OCI-LY1 (cell line): ENCODE measurements at regions not wholly inside any gene's neighbourhood (a gene's known extent, or its start where the extent isn't known, plus 50 kb on each side); places are given as distances from the start of the nearest gene placed in this dataset.

Experiments used
- H2AFZ ChIP-seq: fragments of 200-600 bp; sonication (generic), shearing (Covaris generic); 2 replicates; pipeline ENCODE4 v1.6.0; 2014; ENCODE audit warnings: antibody characterized with exemption, mild to moderate bottlenecking, low read length
- H3F3A ChIP-seq: fragments of 200-600 bp; sonication (generic), shearing (Covaris generic); 2 replicates; pipeline ENCODE4 v1.6.0; 2014; ENCODE audit warnings: mild to moderate bottlenecking, antibody characterized with exemption, low read length, moderate library complexity; ENCODE audit not compliant: insufficient read depth
- H3K27ac ChIP-seq: fragments of 200-600 bp; sonication (generic); 2 replicates; pipeline ENCODE4 v1.5.1; 2014; ENCODE audit warnings: low read length, mixed run types, mild to moderate bottlenecking, low read depth; ENCODE audit not compliant: poor library complexity, severe bottlenecking
- H3K27me3 ChIP-seq: fragments of 200-600 bp; sonication (generic); 2 replicates; pipeline ENCODE4 v1.6.0; 2014; ENCODE audit warnings: antibody characterized with exemption, mild to moderate bottlenecking, low read length, moderate library complexity; ENCODE audit not compliant: insufficient read depth
- H3K36me3 ChIP-seq: fragments of 200-600 bp; sonication (generic); 2 replicates; pipeline ENCODE4 v1.6.1; 2014; ENCODE audit warnings: mild to moderate bottlenecking, antibody characterized with exemption, low read length, moderate library complexity, mixed read lengths; ENCODE audit not compliant: insufficient read depth
- H3K4me1 ChIP-seq: fragments of 200-600 bp; sonication (generic); 2 replicates; pipeline ENCODE4 v1.5.1; 2014; ENCODE audit warnings: mild to moderate bottlenecking, low read length, moderate library complexity; ENCODE audit not compliant: insufficient read depth, severe bottlenecking
- H3K4me2 ChIP-seq: fragments of 200-600 bp; sonication (generic), shearing (Covaris generic); 2 replicates; pipeline ENCODE4 v1.6.1; 2014; ENCODE audit warnings: low read length
- H3K4me3 ChIP-seq: fragments of 200-600 bp; sonication (generic); 2 replicates; pipeline ENCODE4 v1.5.1; 2014; ENCODE audit warnings: low read length, low read depth, mild to moderate bottlenecking, mixed read lengths; ENCODE audit not compliant: poor library complexity, severe bottlenecking
- H3K79me2 ChIP-seq: fragments of 200-600 bp; shearing (Covaris generic); 2 replicates; pipeline ENCODE4 v1.6.1; 2016; ENCODE audit warnings: mixed run types, low read length, mixed read lengths; ENCODE audit not compliant: insufficient read depth
- H3K9ac ChIP-seq: fragments of 200-600 bp; sonication (generic), shearing (Covaris generic); 2 replicates; pipeline ENCODE4 v1.6.1; 2014; ENCODE audit warnings: mild to moderate bottlenecking, low read length, mixed read lengths
- H3K9me2 ChIP-seq: fragments of 200-600 bp; sonication (generic), shearing (Covaris generic); 2 replicates; pipeline ENCODE4 v1.6.1; 2014; ENCODE audit warnings: low read depth, mild to moderate bottlenecking, low read length, mixed read lengths
- H3K9me3 ChIP-seq: fragments of 200-600 bp; shearing (Covaris generic); 2 replicates; pipeline ENCODE4 v1.6.1; 2014; ENCODE audit warnings: low read length, mixed read lengths
- H4K20me1 ChIP-seq: fragments of 200-600 bp; sonication (generic), shearing (Covaris generic); 2 replicates; pipeline ENCODE4 v1.6.0; 2016; ENCODE audit warnings: mild to moderate bottlenecking, low read length; ENCODE audit not compliant: insufficient read depth
- CTCF ChIP-seq: fragments of 200-600 bp; sonication (generic), shearing (Covaris generic); IDR thresholded peaks from 2 replicates; pipeline ENCODE4 v1.5.1; 2017; ENCODE audit warnings: mild to moderate bottlenecking, antibody characterized with exemption, low read length, moderate library complexity, mixed read lengths
- EZH2 ChIP-seq: fragments of 200-600 bp; sonication (generic), shearing (Covaris generic); IDR thresholded peaks from 2 replicates; pipeline ENCODE4 v1.8.0; 2017; ENCODE audit warnings: borderline replicate concordance, mixed run types, mild to moderate bottlenecking, antibody characterized with exemption, low read length, moderate library complexity, mixed read lengths

- Histone ChIP-seq H3K4me3 (no peak overlapping the region), H3K36me3 (no peaks in the 10 kb centered on the region), H3K9me3 (no peaks in the 10 kb centered on the region), H3K9me2 (no peaks in the 10 kb centered on the region), H3K27me3 (no peaks in the 10 kb centered on the region), H3K4me2 (no peak overlapping the region), H3K27ac (no peak overlapping the region), H4K20me1 (no peaks in the 10 kb centered on the region), H3K4me1 (no peaks in the 10 kb centered on the region), H2AFZ (no peak overlapping the region), H3F3A (no peaks in the 10 kb centered on the region), H3K9ac (no peak overlapping the region), H3K79me2 (no peaks in the 10 kb centered on the region)
- TF ChIP-seq EZH2 (no peak), CTCF (peak; percentile 32)
Observed at GRCh38 chr12:107917912-107918800, 143.7 kb downstream of the ASCL4 start.

- Histone ChIP-seq H3K36me3 (no peaks in the 10 kb centered on the region), H3K79me2 (no peaks in the 10 kb centered on the region), H3K4me3 (no peak overlapping the region), H2AFZ (no peak overlapping the region), H3K9me3 (no peaks in the 10 kb centered on the region), H3K9me2 (no peaks in the 10 kb centered on the region), H3F3A (no peaks in the 10 kb centered on the region), H4K20me1 (no peaks in the 10 kb centered on the region), H3K27ac (no peak overlapping the region), H3K4me2 (no peak overlapping the region), H3K9ac (no peak overlapping the region), H3K4me1 (no peaks in the 10 kb centered on the region), H3K27me3 (no peaks in the 10 kb centered on the region)
- no peak for TF ChIP-seq EZH2
Observed at GRCh38 chr12:107921062-107921461, 146.6 kb downstream of the ASCL4 start.

- Histone ChIP-seq H3K36me3 (no peaks in the 10 kb centered on the region), H3K4me2 (no peak overlapping the region), H3F3A (no peaks in the 10 kb centered on the region), H3K27me3 (no peaks in the 10 kb centered on the region), H3K9me2 (no peaks in the 10 kb centered on the region), H3K79me2 (no peaks in the 10 kb centered on the region), H3K4me1 (no peaks in the 10 kb centered on the region), H3K4me3 (no peak overlapping the region), H3K27ac (no peak overlapping the region), H3K9ac (no peak overlapping the region), H3K9me3 (no peaks in the 10 kb centered on the region), H2AFZ (no peak overlapping the region), H4K20me1 (no peaks in the 10 kb centered on the region)
- no peak for TF ChIP-seq EZH2
- no peak for TF ChIP-seq CTCF
Observed at GRCh38 chr12:107925125-107925524, 150.6 kb downstream of the ASCL4 start.

GRCh38 chr12:107929436-107929835 is 154.9 kb downstream of the ASCL4 start:
- Histone ChIP-seq H3K4me1 (no peaks in the 10 kb centered on the region), H2AFZ (no peak overlapping the region), H3K4me3 (no peak overlapping the region), H3K9me3 (no peaks in the 10 kb centered on the region), H3K4me2 (no peak overlapping the region), H3K9me2 (no peaks in the 10 kb centered on the region), H3K9ac (no peak overlapping the region), H4K20me1 (no peaks in the 10 kb centered on the region), H3K27me3 (no peaks in the 10 kb centered on the region), H3K79me2 (no peaks in the 10 kb centered on the region), H3F3A (no peaks in the 10 kb centered on the region), H3K36me3 (no peaks in the 10 kb centered on the region), H3K27ac (no peak overlapping the region)
- TF ChIP-seq CTCF (peak; percentile 45; the same call in 1 of the 2 replicates), EZH2 (no peak)
